ENCODE measurements at regions not wholly inside any gene's neighbourhood (a gene's known extent, or its start where the extent isn't known, plus 50 kb on each side); places are given as distances from the start of the nearest gene placed in this dataset.

- no peak for DNase-seq (ENCODE audit: low read depth in 2 of 3, low spot score in 2 of 3)
Measured at GRCh38 chr5:114665551-114665950, 303.7 kb downstream of the KCNN2 start.

GRCh38 chr5:114660791-114661190 lies 298.9 kb downstream of the KCNN2 start:
- DNase-seq (ENCODE audit: low read depth in 2 of 3, low spot score in 2 of 3), result no peak

GRCh38 chr5:114658194-114658593 lies 296.3 kb downstream of the KCNN2 start:
- no peak for DNase-seq (ENCODE audit: low read depth in 2 of 3, low spot score in 2 of 3)

GRCh38 chr5:114657342-114658130 lies 295.7 kb downstream of the KCNN2 start:
- no peak for DNase-seq (ENCODE audit: low read depth in 2 of 3, low spot score in 2 of 3)

GRCh38 chr5:114649878-114650277 lies 288.0 kb downstream of the KCNN2 start:
- DNase-seq (ENCODE audit: low read depth in 2 of 3, low spot score in 2 of 3), result no peak

GRCh38 chr5:114648940-114649339 lies 287.1 kb downstream of the KCNN2 start:
- DNase-seq (ENCODE audit: low read depth in 2 of 3, low spot score in 2 of 3), result no peak

- no peak for DNase-seq (ENCODE audit: low read depth in 2 of 3, low spot score in 2 of 3)
Measured at GRCh38 chr5:114644576-114644975, 282.7 kb downstream of the KCNN2 start.

GRCh38 chr5:114636271-114636670 lies 274.4 kb downstream of the KCNN2 start:
- no peak for DNase-seq (ENCODE audit: low read depth in 2 of 3, low spot score in 2 of 3)

- DNase-seq (ENCODE audit: low read depth in 2 of 3, low spot score in 2 of 3), result no peak
Measured at GRCh38 chr5:114634967-114635901, 273.4 kb downstream of the KCNN2 start.

- DNase-seq (ENCODE audit: low read depth in 2 of 3, low spot score in 2 of 3), result no peak
Measured at GRCh38 chr5:114634517-114634916, 272.6 kb downstream of the KCNN2 start.

GRCh38 chr5:114612406-114612805 lies 250.5 kb downstream of the KCNN2 start:
- no peak for DNase-seq (ENCODE audit: low read depth in 2 of 3, low spot score in 2 of 3)

- DNase-seq (ENCODE audit: low read depth in 2 of 3, low spot score in 2 of 3), result no peak
Measured at GRCh38 chr5:114581136-114581535, 219.3 kb downstream of the KCNN2 start.

GRCh38 chr5:114565871-114566270 lies 204.0 kb downstream of the KCNN2 start:
- DNase-seq (ENCODE audit: low read depth in 2 of 3, low spot score in 2 of 3), result no peak

GRCh38 chr5:114565139-114565538 lies 203.3 kb downstream of the KCNN2 start:
- DNase-seq (ENCODE audit: low read depth in 2 of 3, low spot score in 2 of 3), result no peak

- no peak for DNase-seq (ENCODE audit: low read depth in 2 of 3, low spot score in 2 of 3)
Measured at GRCh38 chr5:114561415-114561814, 199.5 kb downstream of the KCNN2 start.
